Lung (tissue), 11 donors: ENCODE measurements at regions not wholly inside any gene's neighbourhood (a gene's known extent, or its start where the extent isn't known, plus 50 kb on each side); places are given as distances from the start of the nearest gene placed in this dataset.
"Not testable (repeated sequence)": the region's sequence is repeated elsewhere in the genome, so short reads cannot be mapped to it uniquely, and the experiment has no call there.

ENCODE experiments used
- ATAC-seq: fragments of 200-7000 bp; cut with Tn5 transposase; one replicate; pipeline ENCODE4 v1.9.1; 2020; ENCODE audit warnings: moderate number of reproducible peaks; ENCODE audit not compliant: insufficient read depth, low FRiP score
- DNase-seq, 3 donors: peaks; one replicate each; pipeline ENCODE4 v3.0.0-alpha.2; 2013 to 2017
- H3K27ac ChIP-seq, 2 donors: one replicate each; pipeline ENCODE4 v1.5.1; 2013; ENCODE audit warnings: mild to moderate bottlenecking in 2 of 2, moderate library complexity in 2 of 2, control low read depth in 1 of 2, inconsistent platforms in 1 of 2, low read depth in 1 of 2, low read length in 1 of 2
- H3K27me3 ChIP-seq, 3 donors: one replicate each; pipeline ENCODE4 v1.5.1; 2013; ENCODE audit warnings: low read length in 2 of 3; ENCODE audit not compliant: control insufficient read depth in 3 of 3, insufficient read depth in 3 of 3
- H3K36me3 ChIP-seq, 4 donors: one replicate each; pipeline ENCODE4 v1.5.1; 2013; ENCODE audit warnings: low read length in 4 of 4, mild to moderate bottlenecking in 1 of 4, moderate library complexity in 1 of 4; ENCODE audit not compliant: control insufficient read depth in 4 of 4, insufficient read depth in 4 of 4
- H3K4me1 ChIP-seq, 5 donors: one replicate each; pipeline ENCODE4 v1.5.1; 2013; ENCODE audit warnings: low read length in 5 of 5, mild to moderate bottlenecking in 2 of 5, moderate library complexity in 1 of 5; ENCODE audit not compliant: control insufficient read depth in 5 of 5, insufficient read depth in 5 of 5
- H3K4me3 ChIP-seq: one replicate; pipeline ENCODE4 v1.5.1; 2013; ENCODE audit warnings: mild to moderate bottlenecking, control low read depth, moderate library complexity
- H3K9ac ChIP-seq, 2 donors: one replicate each; pipeline ENCODE4 v1.5.1; 2013; ENCODE audit warnings: low read length in 2 of 2, control low read depth in 1 of 2; ENCODE audit not compliant: insufficient read depth in 1 of 2
- H3K9me3 ChIP-seq, 4 donors: one replicate each; pipeline ENCODE4 v1.5.1; 2013; ENCODE audit warnings: low read length in 3 of 4, mild to moderate bottlenecking in 1 of 4, moderate library complexity in 1 of 4; ENCODE audit not compliant: control insufficient read depth in 4 of 4, insufficient read depth in 3 of 4
- CTCF ChIP-seq: IDR thresholded peaks from 2 replicates; pipeline ENCODE4 v1.5.1; 2012; ENCODE audit warnings: mild to moderate bottlenecking; ENCODE audit errors: control extremely low read depth, extremely low read depth
- WGBS, 2 donors: extraction: QIAGEN DNeasy Blood & Tissue Kit; methylation state at CpG; one replicate each; pipeline ENCODE4 v1.1.7; 2013; 5-methylcytosine and 5-hydroxymethylcytosine counted together
- donor health status: control.
- donor health status: control.
- donor health status: Bipolar disorder and iron deficiency.
- donor health status: healthy.
- donor health status: DM: yes; HTN: yes; CAD: no.

- ATAC-seq: no peak
- WGBS, 2 donors: 93% methylated on average over 3 of the region's 3 CpGs
- DNase-seq: no peak
- H3K9ac ChIP-seq: no peak overlapping the region
- TF ChIP-seq CTCF: no peak
- H3K4me3 ChIP-seq: no peak overlapping the region
- H3K9me3 ChIP-seq: no peaks in the 10 kb centered on the region
- H3K27me3 ChIP-seq: no peaks in the 10 kb centered on the region
- H3K27ac ChIP-seq: no peak overlapping the region
- peaks cover 0 to 7% (median 0%) of the 10 kb centered on the region in 5 donors for H3K4me1 ChIP-seq
- no peaks in the 10 kb centered on the region for H3K36me3 ChIP-seq
Measured at GRCh38 chr3:24562895-24563294, 68.2 kb upstream of the THRB start.

GRCh38 chr3:24565053-24565452, 70.4 kb upstream of the THRB start:
- no peak overlapping the region for H3K27ac ChIP-seq
- no peaks in the 10 kb centered on the region for H3K36me3 ChIP-seq
- no peak for DNase-seq
- H3K4me3 ChIP-seq: no peak overlapping the region
- no peaks in the 10 kb centered on the region for H3K27me3 ChIP-seq
- 72 to 74% methylated on average over 1 of the region's 1 CpG for WGBS, 2 donors
- ATAC-seq: no peak
- H3K4me1 ChIP-seq: no peaks in the 10 kb centered on the region
- no peaks in the 10 kb centered on the region for H3K9me3 ChIP-seq
- no peak for TF ChIP-seq CTCF
- no peak overlapping the region for H3K9ac ChIP-seq

- Histone ChIP-seq H3K4me1 (no peaks in the 10 kb centered on the region), H3K9ac (no peak overlapping the region), H3K27ac (no peak overlapping the region), H3K4me3 (no peak overlapping the region), H3K36me3 (no peaks in the 10 kb centered on the region), H3K9me3 (no peaks in the 10 kb centered on the region), H3K27me3 (no peaks in the 10 kb centered on the region)
- no peak for DNase-seq
- 98 to 100% methylated on average over 1 of the region's 1 CpG for WGBS, 2 donors
- TF ChIP-seq CTCF: no peak
- ATAC-seq: no peak
Measured at GRCh38 chr3:24565656-24566055, 71.0 kb upstream of the THRB start.

- no peak overlapping the region for H3K9ac ChIP-seq
- WGBS, 2 donors: 96% methylated on average over 15 of the region's 15 CpGs
- H3K4me3 ChIP-seq: no peak overlapping the region
- no peak for TF ChIP-seq CTCF
- DNase-seq (no peak), ATAC-seq (no peak)
- no peaks in the 10 kb centered on the region for H3K36me3 ChIP-seq
- no peak overlapping the region for H3K27ac ChIP-seq
- H3K4me1 ChIP-seq: no peaks in the 10 kb centered on the region
- no peaks in the 10 kb centered on the region for H3K27me3 ChIP-seq
- no peaks in the 10 kb centered on the region for H3K9me3 ChIP-seq
Measured at GRCh38 chr3:24566927-24567326, 72.3 kb upstream of the THRB start.

- H3K27ac ChIP-seq, H3K9ac ChIP-seq, H3K36me3 ChIP-seq, H3K4me3 ChIP-seq, H3K27me3 ChIP-seq, ATAC-seq, H3K4me1 ChIP-seq, H3K9me3 ChIP-seq, DNase-seq: not testable (repeated sequence)
- 92 to 96% methylated on average over 6 of the region's 6 CpGs for WGBS, 2 donors
Measured at GRCh38 chr3:24572409-24572808, 77.8 kb upstream of the THRB start.
